Thoracic aorta (tissue), 2 donors: ENCODE measurements at regions not wholly inside any gene's neighbourhood (a gene's known extent, or its start where the extent isn't known, plus 50 kb on each side); places are given as distances from the start of the nearest gene placed in this dataset.

Experiments
- ATAC-seq: fragments of 150-250 bp; one replicate; pipeline ENCODE4 v1.8.0; 2017; ENCODE audit warnings: low read depth; ENCODE audit not compliant: insufficient number of reproducible peaks, low FRiP score
- DNase-seq: peaks from one replicate; pipeline ENCODE4 v3.0.0-alpha.2; 2020; ENCODE audit warnings: low spot score
- H3K27ac ChIP-seq, 2 donors: fragments of 200-600 bp; sonication (generic); 1 replicate in 1 of 2; 2 replicates in 1 of 2; pipeline ENCODE4 v1.5.1; 2016; ENCODE audit warnings: mild to moderate bottlenecking in 2 of 2, moderate library complexity in 2 of 2
- H3K27me3 ChIP-seq: fragments of 200-600 bp; sonication (generic); replicated peaks from 2 replicates; pipeline ENCODE4 v1.6.0; 2016; ENCODE audit warnings: mild to moderate bottlenecking; ENCODE audit not compliant: insufficient read depth
- H3K36me3 ChIP-seq: fragments of 200-600 bp; sonication (generic); one replicate; pipeline ENCODE4 v1.5.1; 2016
- H3K4me1 ChIP-seq, 2 donors: fragments of 200-600 bp; sonication (generic); 1 replicate in 1 of 2; 2 replicates in 1 of 2; pipeline versions ENCODE4 v1.5.1 to v1.6.0; 2016; ENCODE audit warnings: low read depth in 2 of 2, mild to moderate bottlenecking in 1 of 2; ENCODE audit not compliant: control insufficient read depth in 1 of 2
- H3K4me3 ChIP-seq: fragments of 200-600 bp; sonication (generic); 2 replicates; pipeline ENCODE4 v1.5.1; 2016; ENCODE audit warnings: mild to moderate bottlenecking
- H3K9me3 ChIP-seq: fragments of 200-600 bp; sonication (generic); 2 replicates; pipeline ENCODE4 v1.5.1; 2016
- TF ChIP-seq, protein P1 (sequence below): fragments of 200-600 bp; sonication (generic); IDR thresholded peaks from one replicate; pipeline ENCODE4 v1.5.1; 2019; ENCODE audit warnings: antibody characterized with exemption

DNA sequence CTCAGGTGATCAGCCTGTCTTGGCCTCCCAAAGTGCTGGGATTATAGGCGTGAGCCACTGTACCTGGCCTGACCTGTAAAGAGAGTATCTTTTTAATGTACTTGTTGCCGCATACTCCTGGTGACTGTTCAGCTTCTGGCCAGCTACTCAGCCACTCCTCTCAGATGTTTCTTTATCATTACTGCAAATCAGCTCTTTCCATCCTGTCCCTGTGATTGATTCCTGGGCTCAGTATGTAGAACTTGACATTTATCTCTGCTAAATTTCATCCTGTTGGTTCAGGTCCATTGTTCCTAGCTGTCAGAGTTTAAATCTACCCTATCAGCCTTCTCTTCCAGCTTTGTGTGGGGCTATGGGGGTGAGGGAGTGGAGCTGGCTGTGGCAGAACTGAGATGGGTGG is 211.5 kb upstream of the ASIC2 start:
- H3K9me3 ChIP-seq = no peaks in the 10 kb centered on the region
- no peaks in the 10 kb centered on the region for H3K4me1 ChIP-seq
- H3K27me3 ChIP-seq = no peaks in the 10 kb centered on the region
- ATAC-seq (no peak), DNase-seq (no peak)
- no peak overlapping the region for H3K27ac ChIP-seq
- H3K4me3 ChIP-seq = no peak overlapping the region
- TF ChIP-seq, protein P1, sequence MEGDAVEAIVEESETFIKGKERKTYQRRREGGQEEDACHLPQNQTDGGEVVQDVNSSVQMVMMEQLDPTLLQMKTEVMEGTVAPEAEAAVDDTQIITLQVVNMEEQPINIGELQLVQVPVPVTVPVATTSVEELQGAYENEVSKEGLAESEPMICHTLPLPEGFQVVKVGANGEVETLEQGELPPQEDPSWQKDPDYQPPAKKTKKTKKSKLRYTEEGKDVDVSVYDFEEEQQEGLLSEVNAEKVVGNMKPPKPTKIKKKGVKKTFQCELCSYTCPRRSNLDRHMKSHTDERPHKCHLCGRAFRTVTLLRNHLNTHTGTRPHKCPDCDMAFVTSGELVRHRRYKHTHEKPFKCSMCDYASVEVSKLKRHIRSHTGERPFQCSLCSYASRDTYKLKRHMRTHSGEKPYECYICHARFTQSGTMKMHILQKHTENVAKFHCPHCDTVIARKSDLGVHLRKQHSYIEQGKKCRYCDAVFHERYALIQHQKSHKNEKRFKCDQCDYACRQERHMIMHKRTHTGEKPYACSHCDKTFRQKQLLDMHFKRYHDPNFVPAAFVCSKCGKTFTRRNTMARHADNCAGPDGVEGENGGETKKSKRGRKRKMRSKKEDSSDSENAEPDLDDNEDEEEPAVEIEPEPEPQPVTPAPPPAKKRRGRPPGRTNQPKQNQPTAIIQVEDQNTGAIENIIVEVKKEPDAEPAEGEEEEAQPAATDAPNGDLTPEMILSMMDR = no peak
- H3K36me3 ChIP-seq = no peaks in the 10 kb centered on the region

DNA sequence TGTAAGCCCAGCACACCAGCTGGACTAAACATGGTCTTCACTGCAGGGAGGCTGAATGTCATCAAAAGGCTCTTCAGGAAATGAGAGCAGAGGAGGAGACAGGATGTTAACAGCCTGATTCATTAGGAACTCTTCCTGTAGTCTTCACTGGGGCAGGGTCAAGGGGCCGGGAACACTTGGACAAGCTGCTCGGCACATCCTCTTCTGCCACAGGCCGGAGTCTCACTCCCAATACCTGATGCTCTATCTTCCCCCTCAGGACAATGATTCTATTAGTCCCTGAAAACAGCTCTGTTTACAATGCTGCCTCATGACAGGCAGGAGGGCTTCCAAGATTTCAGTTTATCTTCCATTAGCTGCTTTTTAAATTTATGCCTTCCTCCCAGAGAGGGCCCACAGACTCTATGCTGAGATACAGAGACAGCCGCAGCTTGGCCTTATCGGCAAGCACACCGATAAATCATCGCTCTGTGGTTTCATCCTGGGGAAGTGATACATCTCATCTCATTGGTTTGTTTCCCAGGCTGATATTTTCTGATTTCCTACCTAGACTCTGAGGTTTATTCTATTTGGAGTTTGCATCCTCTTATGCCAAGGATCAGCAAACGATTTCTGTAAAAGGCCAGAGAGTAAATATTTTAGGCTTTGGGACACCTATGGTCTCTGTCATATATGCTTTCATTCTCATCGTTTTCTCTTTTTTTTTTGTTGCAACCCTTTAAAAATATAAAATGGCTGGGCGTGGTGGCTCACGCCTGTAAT is 214.0 kb upstream of the ASIC2 start:
- TF ChIP-seq, protein P1 = no peak
- no peak for DNase-seq
- Histone ChIP-seq H3K4me3 (no peak overlapping the region), H3K27me3 (no peaks in the 10 kb centered on the region), H3K9me3 (no peaks in the 10 kb centered on the region), H3K36me3 (no peaks in the 10 kb centered on the region), H3K27ac (no peak overlapping the region), H3K4me1 (no peaks in the 10 kb centered on the region)
- ATAC-seq = no peak

DNA sequence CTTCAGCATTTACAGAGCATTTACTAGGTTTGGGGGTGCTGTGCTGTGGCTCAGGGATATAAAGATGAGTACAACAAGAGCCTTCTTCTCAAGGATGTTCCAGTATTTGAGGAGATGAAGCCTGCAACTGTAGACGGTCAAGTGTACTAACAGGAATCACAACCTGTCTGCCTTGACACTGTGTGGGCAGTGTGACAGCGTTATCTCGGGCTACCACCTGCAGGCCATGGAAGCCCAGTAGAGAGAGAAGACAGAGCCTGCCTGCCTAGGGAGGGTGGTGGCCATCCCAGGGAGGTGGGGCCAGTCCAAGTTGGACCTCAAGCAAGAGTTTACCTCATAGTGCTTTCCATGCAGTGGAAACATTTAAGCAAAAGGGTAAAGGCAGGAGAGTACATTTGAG is 215.1 kb upstream of the ASIC2 start:
- ATAC-seq = no peak
- Histone ChIP-seq H3K9me3 (no peaks in the 10 kb centered on the region), H3K36me3 (no peaks in the 10 kb centered on the region), H3K27me3 (no peaks in the 10 kb centered on the region), H3K4me3 (no peak overlapping the region), H3K4me1 (no peaks in the 10 kb centered on the region), H3K27ac (no peak overlapping the region)
- no peak for DNase-seq
- TF ChIP-seq, protein P1 = no peak

DNA sequence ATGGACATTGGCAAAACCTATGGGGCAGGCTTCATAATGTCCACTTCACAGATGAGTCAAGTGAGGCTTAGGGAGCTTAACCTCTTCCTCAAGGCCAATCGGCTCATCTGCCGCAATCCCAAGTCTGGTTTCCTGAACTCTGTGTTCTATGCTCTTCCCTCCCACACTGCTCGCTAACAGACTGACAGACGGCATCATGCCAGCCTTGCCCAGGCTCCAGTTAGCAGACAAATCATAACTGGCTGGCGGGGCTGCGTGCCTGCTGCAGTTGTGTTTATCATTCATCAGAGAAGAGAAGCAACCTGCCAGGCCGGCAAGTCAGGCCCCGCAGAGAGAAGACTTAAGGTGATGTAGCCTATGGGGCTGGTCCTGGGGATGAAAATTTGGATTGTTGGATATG is 216.2 kb upstream of the ASIC2 start:
- no peak overlapping the region for H3K27ac ChIP-seq
- DNase-seq = no peak
- TF ChIP-seq, protein P1 = no peak
- H3K36me3 ChIP-seq = no peaks in the 10 kb centered on the region
- no peaks in the 10 kb centered on the region for H3K9me3 ChIP-seq
- no peaks in the 10 kb centered on the region for H3K27me3 ChIP-seq
- no peak for ATAC-seq
- no peaks in the 10 kb centered on the region for H3K4me1 ChIP-seq
- H3K4me3 ChIP-seq = no peak overlapping the region

DNA sequence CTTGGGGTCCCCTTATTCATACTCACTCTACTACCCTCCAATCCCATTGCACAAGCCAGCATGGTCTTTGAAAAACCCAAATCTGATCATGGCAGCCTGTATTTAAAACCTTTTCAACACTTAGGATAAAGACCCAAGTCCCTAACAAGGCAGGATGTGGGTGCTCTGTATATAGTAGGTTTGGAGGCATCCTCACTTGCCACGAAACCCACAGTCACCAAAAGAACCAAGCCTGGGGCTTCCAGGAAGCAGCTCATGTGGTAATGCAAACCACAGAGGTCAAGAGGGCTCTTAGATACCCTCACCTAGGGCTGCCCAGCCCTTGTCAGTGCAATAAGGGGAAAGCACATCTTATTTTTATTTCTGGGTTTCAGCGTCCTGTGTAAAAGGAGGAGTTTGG is 218.6 kb upstream of the ASIC2 start:
- Histone ChIP-seq H3K4me1 (no peaks in the 10 kb centered on the region), H3K36me3 (no peaks in the 10 kb centered on the region), H3K9me3 (no peaks in the 10 kb centered on the region), H3K27ac (no peak overlapping the region), H3K4me3 (no peak overlapping the region), H3K27me3 (no peaks in the 10 kb centered on the region)
- TF ChIP-seq, protein P1 = no peak
- DNase-seq (no peak), ATAC-seq (no peak)
